Effector memory CD8-positive, alpha-beta T cell (primary cell): ENCODE measurements at regions not wholly inside any gene's neighbourhood (a gene's known extent, or its start where the extent isn't known, plus 50 kb on each side); places are given as distances from the start of the nearest gene placed in this dataset.

Source experiments
- ATAC-seq: fragments of 150-1000 bp; cut with Tn5 transposase; replicated peaks from 2 replicates; pipeline ENCODE4 v1.10.0; 2021; ENCODE audit warnings: mild to moderate bottlenecking, moderate library complexity
- DNase-seq, 3 experiments: peaks; one replicate each; pipeline ENCODE4 v3.0.0; 2021
- H3K27ac Mint-ChIP-seq, 2 donors: one replicate each; pipeline ENCODE4 v1.8.0; 2022; ENCODE audit warnings: mild to moderate bottlenecking in 2 of 2, mixed read lengths in 2 of 2, moderate library complexity in 2 of 2
- H3K27me3 Mint-ChIP-seq, 2 donors: one replicate each; pipeline ENCODE4 v1.8.0; 2022; ENCODE audit warnings: mixed read lengths in 2 of 2
- H3K36me3 Mint-ChIP-seq: one replicate; pipeline ENCODE4 v1.8.0; 2022; ENCODE audit warnings: mild to moderate bottlenecking, moderate library complexity, mixed read lengths; ENCODE audit not compliant: insufficient read depth
- H3K4me1 Mint-ChIP-seq, 2 donors: one replicate each; pipeline ENCODE4 v1.8.0; 2022; ENCODE audit warnings: low read depth in 2 of 2, mixed read lengths in 2 of 2
- H3K4me3 Mint-ChIP-seq, 2 donors: one replicate each; pipeline ENCODE4 v1.8.0; 2022; ENCODE audit warnings: mild to moderate bottlenecking in 2 of 2, mixed read lengths in 2 of 2, moderate library complexity in 2 of 2
- H3K9me3 Mint-ChIP-seq, 2 donors: one replicate each; pipeline ENCODE4 v1.8.0; 2022; ENCODE audit warnings: mixed read lengths in 2 of 2

DNA sequence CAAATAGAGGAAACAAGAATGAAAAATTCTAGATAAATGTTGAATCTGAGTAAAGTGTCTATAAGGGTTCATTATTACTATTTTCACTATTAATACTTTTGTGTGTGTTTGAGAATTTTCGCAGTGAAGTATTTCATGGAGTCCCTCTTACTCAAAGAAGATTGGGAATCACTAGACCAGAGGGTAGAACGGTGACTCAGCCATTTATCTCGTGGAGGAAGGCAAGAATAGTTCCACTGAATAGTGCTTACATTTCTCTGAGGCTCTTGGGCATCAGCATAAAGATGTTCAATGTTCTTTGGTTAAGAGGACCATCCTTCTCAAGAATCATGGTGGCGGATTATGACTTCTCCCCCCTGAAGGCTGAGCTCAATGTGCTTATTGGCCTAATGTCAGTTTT, 376.7 kb upstream of the ARID1B start:
- peaks cover 6 to 9% of the 10 kb centered on the region in 2 donors for H3K4me1 Mint-ChIP-seq
- ATAC-seq (no peak), DNase-seq (no peak)
- H3K9me3 Mint-ChIP-seq = no peaks in the 10 kb centered on the region
- H3K4me3 Mint-ChIP-seq = no peak overlapping the region
- no peaks in the 10 kb centered on the region for H3K36me3 Mint-ChIP-seq
- peaks cover 26 to 48% of the 10 kb centered on the region in 2 donors for H3K27me3 Mint-ChIP-seq
- H3K27ac Mint-ChIP-seq = no peak overlapping the region

DNA sequence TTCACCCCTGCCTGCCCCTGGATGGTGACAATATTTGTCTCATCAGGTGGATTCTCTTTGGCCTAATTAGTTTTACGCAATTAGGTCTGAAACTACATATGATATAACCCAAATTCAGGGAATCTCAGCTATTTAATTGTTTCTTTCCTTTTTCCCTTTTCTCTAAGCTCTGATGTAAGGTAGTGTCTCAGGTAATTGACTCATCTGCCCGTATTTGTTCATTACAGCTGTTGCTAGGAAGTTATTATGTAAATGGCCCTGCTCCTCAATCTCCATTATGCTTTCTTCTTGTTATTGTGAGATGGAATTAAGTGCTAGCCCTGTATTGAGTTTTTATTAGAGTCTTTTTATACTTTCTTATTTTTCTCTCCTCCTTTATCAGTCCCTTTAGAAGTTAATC, 378.2 kb upstream of the ARID1B start:
- Mint-ChIP-seq H3K4me3 (no peak overlapping the region), H3K27ac (no peak overlapping the region), H3K36me3 (no peaks in the 10 kb centered on the region), H3K4me1 (peaks cover 6 to 13% of the 10 kb centered on the region in 2 donors), H3K9me3 (no peaks in the 10 kb centered on the region), H3K27me3 (peaks cover 25 to 47% of the 10 kb centered on the region in 2 donors)
- ATAC-seq = no peak
- DNase-seq = no peak

DNA sequence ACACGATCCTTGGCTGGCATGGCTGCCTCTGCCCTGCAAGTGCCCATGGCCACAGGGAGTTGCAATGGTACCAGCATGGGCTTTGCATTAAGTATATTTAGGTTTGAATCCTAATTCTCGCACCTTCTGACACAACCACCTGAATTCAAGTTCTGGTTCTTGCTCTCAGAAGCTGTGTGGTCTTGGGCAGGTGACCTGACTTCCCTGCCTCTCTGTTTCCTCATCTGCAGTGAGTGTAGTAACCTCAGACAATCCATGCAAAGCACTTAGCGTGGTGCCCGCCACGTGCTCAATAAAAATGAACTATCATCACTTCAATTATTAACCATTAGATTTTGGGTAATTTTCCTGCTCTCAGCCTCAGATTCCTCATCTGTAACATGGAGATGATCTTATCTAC, 378.8 kb upstream of the ARID1B start:
- no peak for ATAC-seq
- DNase-seq = no peak
- no peak overlapping the region for H3K27ac Mint-ChIP-seq
- no peaks in the 10 kb centered on the region for H3K36me3 Mint-ChIP-seq
- H3K4me3 Mint-ChIP-seq = no peak overlapping the region
- no peaks in the 10 kb centered on the region for H3K9me3 Mint-ChIP-seq
- H3K27me3 Mint-ChIP-seq = peaks cover 25 to 47% of the 10 kb centered on the region in 2 donors
- H3K4me1 Mint-ChIP-seq = peaks cover 6 to 18% of the 10 kb centered on the region in 2 donors

DNA sequence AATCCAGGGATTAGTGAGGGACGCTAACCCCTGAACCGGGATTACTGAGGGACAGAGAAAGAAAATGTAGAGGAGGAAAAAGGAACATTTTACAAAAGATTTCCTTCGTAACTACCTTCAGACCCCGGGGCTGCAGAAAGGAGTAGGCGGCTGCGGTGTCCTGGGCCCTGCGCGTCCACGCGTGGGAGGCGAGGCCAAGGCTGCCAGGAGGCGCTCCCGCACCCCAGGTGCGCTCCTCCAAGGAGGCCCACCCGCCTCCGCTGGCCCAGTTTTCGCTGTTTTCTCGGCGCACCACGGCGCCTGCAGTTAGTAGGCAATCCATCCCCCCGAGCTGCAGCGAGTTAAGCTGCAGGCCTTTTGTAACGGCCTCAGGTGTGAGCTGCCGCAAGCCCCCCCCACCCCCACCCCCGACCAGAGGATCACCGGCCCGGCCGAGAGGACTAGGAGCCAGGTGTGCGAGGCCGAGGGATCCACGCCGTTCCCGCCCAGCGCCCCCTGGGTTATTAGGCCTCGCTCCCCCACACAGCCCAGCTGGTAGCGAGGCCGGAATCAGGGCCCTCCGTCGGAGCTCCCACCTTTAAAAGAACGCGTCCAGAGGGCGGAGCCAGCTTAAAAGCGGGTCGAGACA, 380.3 kb upstream of the ARID1B start:
- DNase-seq = peak in 1 of 3 experiments; percentile 17
- H3K27ac Mint-ChIP-seq = peak overlapping the region in 1 of 2 donors; percentile 87
- peak overlapping the region; percentile 50 to 73 for H3K4me3 Mint-ChIP-seq
- peaks cover 32 to 55% of the 10 kb centered on the region in 2 donors for H3K27me3 Mint-ChIP-seq
- peaks cover 6 to 26% of the 10 kb centered on the region in 2 donors for H3K4me1 Mint-ChIP-seq
- H3K36me3 Mint-ChIP-seq = no peaks in the 10 kb centered on the region
- no peaks in the 10 kb centered on the region for H3K9me3 Mint-ChIP-seq
- peak; percentile 31 for ATAC-seq

DNA sequence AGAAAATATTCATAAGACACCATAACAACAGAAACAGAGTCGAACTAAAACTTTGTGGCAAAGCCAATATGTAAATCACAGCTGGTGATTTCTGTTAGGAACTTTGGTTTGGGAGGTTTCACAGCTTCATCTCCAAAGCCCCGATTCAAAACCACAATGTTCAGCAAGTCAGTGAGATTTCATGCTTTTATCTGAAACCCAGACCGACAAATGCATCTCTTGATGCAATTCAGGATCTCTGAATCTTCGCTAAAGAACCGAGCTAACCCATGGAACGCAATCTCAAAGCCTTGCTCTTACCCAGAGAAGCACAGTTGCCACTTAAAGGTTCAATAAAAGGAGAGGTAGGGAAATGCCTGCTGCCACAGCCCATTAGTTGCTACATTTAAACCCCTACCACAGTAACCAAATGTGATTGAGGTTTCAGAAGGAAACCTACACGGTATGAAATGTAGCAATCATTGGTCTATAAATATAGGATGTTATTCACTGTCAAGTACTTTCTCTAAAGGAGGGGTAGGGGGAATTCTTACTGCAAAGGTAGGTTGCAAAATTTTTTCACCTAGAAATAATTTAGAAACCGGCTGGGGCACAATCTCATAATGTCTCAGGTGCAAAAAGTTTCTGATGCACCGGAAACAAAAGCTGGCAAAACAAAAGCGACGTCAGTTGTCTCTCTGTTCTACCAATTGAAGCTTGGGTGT, 381.0 kb upstream of the ARID1B start:
- DNase-seq (peak in 2 of 3 experiments; percentile 13 to 15), ATAC-seq (peak; percentile 79)
- Mint-ChIP-seq H3K9me3 (no peaks in the 10 kb centered on the region), H3K4me3 (peak overlapping the region; percentile 50 to 72), H3K4me1 (peaks cover 6 to 26% of the 10 kb centered on the region in 2 donors), H3K27me3 (peaks cover 29 to 50% of the 10 kb centered on the region in 2 donors), H3K27ac (peak overlapping the region; percentile 17 to 87), H3K36me3 (no peaks in the 10 kb centered on the region)

DNA sequence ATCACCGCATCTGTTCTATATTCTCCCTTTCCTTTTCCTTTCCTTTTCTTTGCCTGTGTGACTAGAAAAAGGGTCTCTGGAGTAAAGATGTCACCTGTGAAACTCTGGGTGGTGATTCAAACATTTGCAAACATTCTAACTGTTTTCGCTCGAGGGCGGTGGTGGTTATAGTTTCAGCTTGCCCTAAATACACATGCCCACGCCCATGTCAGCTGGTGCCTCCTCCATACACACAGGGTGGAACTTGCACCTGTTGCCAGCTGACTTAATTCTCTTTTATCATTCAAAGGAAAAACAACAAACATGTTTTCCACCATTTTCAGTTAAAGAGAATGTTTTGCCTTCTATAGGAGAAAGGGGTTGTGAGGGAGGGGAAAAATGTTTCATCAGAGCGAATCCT, 381.9 kb upstream of the ARID1B start:
- DNase-seq (peak in 2 of 3 experiments; percentile 28 to 30), ATAC-seq (peak; percentile 54)
- peaks cover 35 to 46% of the 10 kb centered on the region in 2 donors for H3K27me3 Mint-ChIP-seq
- peaks cover 6 to 26% of the 10 kb centered on the region in 2 donors for H3K4me1 Mint-ChIP-seq
- peak overlapping the region in 1 of 2 donors; percentile 72 for H3K27ac Mint-ChIP-seq
- no peaks in the 10 kb centered on the region for H3K36me3 Mint-ChIP-seq
- H3K9me3 Mint-ChIP-seq = no peaks in the 10 kb centered on the region
- peak overlapping the region; percentile 28 to 72 for H3K4me3 Mint-ChIP-seq

DNA sequence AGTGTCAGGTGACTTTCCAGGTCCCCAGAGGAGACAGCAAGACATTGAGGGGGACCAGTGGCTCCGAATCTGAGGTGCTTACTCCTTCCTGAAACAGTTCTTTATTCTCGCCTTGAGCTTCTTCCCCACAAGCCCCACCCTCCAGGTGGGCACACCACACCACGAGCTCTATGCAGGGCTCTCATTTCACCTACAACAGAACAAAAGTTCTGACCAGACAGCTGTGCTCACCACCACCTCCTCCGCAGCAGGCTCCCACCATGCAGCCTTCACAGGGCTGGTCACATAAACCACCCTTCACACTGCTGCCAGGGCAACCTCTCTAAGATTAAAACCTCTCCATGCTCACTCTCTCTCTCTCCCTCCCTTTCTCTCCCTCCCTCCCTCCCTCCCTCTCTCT, 384.5 kb upstream of the ARID1B start:
- no peak for ATAC-seq

GRCh38 chr6:156391977-156392376, 385.2 kb upstream of the ARID1B start:
- Mint-ChIP-seq H3K9me3 (no peaks in the 10 kb centered on the region), H3K36me3 (peaks cover 2% of the 10 kb centered on the region), H3K27ac (no peak overlapping the region), H3K4me3 (no peak overlapping the region), H3K27me3 (peaks cover 40 to 57% of the 10 kb centered on the region in 2 donors), H3K4me1 (peaks cover 6 to 18% of the 10 kb centered on the region in 2 donors)
- no peak for DNase-seq
- no peak for ATAC-seq

More for the DNA sequence above, 384.5 kb upstream of the ARID1B start:
- Mint-ChIP-seq H3K4me3 (no peak overlapping the region), H3K9me3 (no peaks in the 10 kb centered on the region), H3K27ac (no peak overlapping the region), H3K4me1 (peaks cover 6 to 20% of the 10 kb centered on the region in 2 donors), H3K36me3 (no peaks in the 10 kb centered on the region), H3K27me3 (peaks cover 36 to 51% of the 10 kb centered on the region in 2 donors)
- no peak for DNase-seq

- DNase-seq (no peak), ATAC-seq (no peak)
- Mint-ChIP-seq H3K27me3 (peaks cover 40 to 63% of the 10 kb centered on the region in 2 donors), H3K4me3 (no peak overlapping the region), H3K36me3 (peaks cover 2% of the 10 kb centered on the region), H3K4me1 (peaks cover under 1 to 18% of the 10 kb centered on the region in 2 donors), H3K27ac (no peak overlapping the region), H3K9me3 (no peaks in the 10 kb centered on the region)
Measured at GRCh38 chr6:156391061-156391672, 386.0 kb upstream of the ARID1B start.

DNA sequence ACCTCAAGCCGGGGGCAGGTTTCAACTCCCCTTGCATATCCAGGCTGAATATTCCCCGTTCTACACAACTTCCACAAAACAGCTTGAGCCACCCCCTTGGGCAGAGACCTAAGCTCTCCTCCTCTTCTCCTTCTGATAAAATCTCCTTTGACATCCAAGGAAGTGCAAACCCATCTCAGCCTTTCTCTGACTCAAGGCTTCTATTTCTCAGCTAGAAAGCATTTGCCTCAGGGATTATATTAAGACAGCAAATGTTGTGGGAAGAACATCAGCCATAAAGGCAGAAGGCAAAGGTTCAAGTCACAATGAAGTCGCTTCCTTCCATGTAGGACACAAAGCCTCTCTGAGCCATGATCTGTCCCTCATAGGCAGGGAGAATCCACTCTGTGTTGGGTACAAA, 386.6 kb upstream of the ARID1B start:
- peaks cover 2% of the 10 kb centered on the region for H3K36me3 Mint-ChIP-seq
- no peak overlapping the region for H3K27ac Mint-ChIP-seq
- no peaks in the 10 kb centered on the region for H3K9me3 Mint-ChIP-seq
- peaks cover 0 to 18% of the 10 kb centered on the region in 2 donors for H3K4me1 Mint-ChIP-seq
- ATAC-seq (no peak), DNase-seq (no peak)
- no peak overlapping the region for H3K4me3 Mint-ChIP-seq
- H3K27me3 Mint-ChIP-seq = peaks cover 40 to 67% of the 10 kb centered on the region in 2 donors

DNA sequence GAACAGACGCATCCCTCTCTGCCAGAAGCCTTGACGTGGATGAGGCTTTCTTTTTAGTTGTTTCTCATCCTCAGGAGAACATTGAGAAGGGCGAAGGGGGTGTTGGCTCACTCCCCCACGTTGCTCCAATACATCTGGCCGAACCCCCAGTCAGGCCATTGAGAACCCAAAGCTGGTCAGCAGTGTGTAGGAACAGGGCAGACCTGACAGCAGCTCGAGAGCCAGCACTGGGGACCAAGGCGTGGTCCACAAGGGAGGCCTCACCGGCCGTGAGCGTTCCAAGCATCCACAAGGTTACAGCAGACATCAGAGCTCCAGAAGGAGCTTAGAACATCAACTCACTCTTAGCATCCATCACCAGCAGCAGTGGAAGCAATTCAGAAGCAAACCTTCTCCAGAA, 387.9 kb upstream of the ARID1B start:
- Mint-ChIP-seq H3K27me3 (peaks cover 40 to 67% of the 10 kb centered on the region in 2 donors), H3K9me3 (no peaks in the 10 kb centered on the region), H3K36me3 (peaks cover 2% of the 10 kb centered on the region), H3K27ac (no peak overlapping the region), H3K4me3 (no peak overlapping the region), H3K4me1 (peaks cover 0 to 14% of the 10 kb centered on the region in 2 donors)
- ATAC-seq (no peak), DNase-seq (no peak)

DNA sequence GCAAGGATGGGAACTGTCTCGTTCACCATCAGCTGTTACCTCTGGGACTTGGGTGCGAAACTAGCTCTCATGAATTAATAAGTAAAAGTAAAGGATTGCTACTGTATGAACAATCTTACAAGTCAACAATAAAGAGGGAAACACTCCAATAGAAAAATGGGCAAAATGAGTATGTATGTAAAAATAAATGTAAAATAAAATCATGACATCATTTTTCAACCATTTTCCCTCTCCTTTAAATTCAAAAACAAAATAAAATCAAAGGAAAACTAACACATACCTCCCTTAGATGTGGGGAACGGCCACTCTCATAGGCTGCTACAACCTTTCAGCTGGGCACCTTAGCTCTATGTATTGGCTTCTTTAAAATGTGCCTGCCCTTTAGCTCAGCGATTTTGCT, 389.7 kb upstream of the ARID1B start:
- Mint-ChIP-seq H3K27me3 (peaks cover 25 to 50% of the 10 kb centered on the region in 2 donors), H3K27ac (no peak overlapping the region), H3K4me3 (no peak overlapping the region), H3K4me1 (peaks cover 0 to 3% of the 10 kb centered on the region in 2 donors), H3K9me3 (no peaks in the 10 kb centered on the region), H3K36me3 (peaks cover 2% of the 10 kb centered on the region)
- ATAC-seq (no peak), DNase-seq (no peak)

GRCh38 chr6:156383059-156383458, 394.1 kb upstream of the ARID1B start:
- Mint-ChIP-seq H3K27me3 (peaks cover 4 to 16% of the 10 kb centered on the region in 2 donors), H3K36me3 (peaks cover 2% of the 10 kb centered on the region), H3K4me3 (no peak overlapping the region), H3K27ac (no peak overlapping the region), H3K9me3 (no peaks in the 10 kb centered on the region), H3K4me1 (no peaks in the 10 kb centered on the region)
- ATAC-seq (no peak), DNase-seq (no peak)
